GM12891 (cell line): ENCODE measurements at regions not wholly inside any gene's neighbourhood (a gene's known extent, or its start where the extent isn't known, plus 50 kb on each side); places are given as distances from the start of the nearest gene placed in this dataset.

Source experiments
- POLR2A ChIP-seq: IDR thresholded peaks from 2 replicates; pipeline ENCODE4 v1.6.1; 2011; ENCODE audit warnings: low read depth, low read length, control low read depth
- POLR2AphosphoS5 ChIP-seq: IDR thresholded peaks from 2 replicates; pipeline ENCODE4 v1.6.1; 2011; ENCODE audit warnings: low read depth, low read length, control low read depth
- POU2F2 ChIP-seq: IDR thresholded peaks from 2 replicates; pipeline ENCODE4 v1.6.1; 2011; ENCODE audit warnings: low read depth, mild to moderate bottlenecking, control low read depth, low read length, moderate library complexity
- SPI1 ChIP-seq: IDR thresholded peaks from 2 replicates; pipeline ENCODE4 v1.6.1; 2011; ENCODE audit warnings: low read depth, low read length, control low read depth

GRCh38 chr15:61309031-61309511 lies 80.0 kb upstream of the RORA start:
- TF ChIP-seq SPI1 (no peak), POLR2A (no peak), POLR2AphosphoS5 (no peak), POU2F2 (no peak)
